Hematopoietic multipotent progenitor cell (in vitro differentiated cells): ENCODE measurements at regions not wholly inside any gene's neighbourhood (a gene's known extent, or its start where the extent isn't known, plus 50 kb on each side); places are given as distances from the start of the nearest gene placed in this dataset.
"Not testable (repeated sequence)": the region's sequence is repeated elsewhere in the genome, so short reads cannot be mapped to it uniquely, and the experiment has no call there.

Experiments used
- DNase-seq, 3 donors: peaks; one replicate each; pipeline ENCODE4 v3.0.0-alpha.2; 2011 to 2015; ENCODE audit warnings: low read depth in 2 of 3, low spot score in 2 of 3

DNA sequence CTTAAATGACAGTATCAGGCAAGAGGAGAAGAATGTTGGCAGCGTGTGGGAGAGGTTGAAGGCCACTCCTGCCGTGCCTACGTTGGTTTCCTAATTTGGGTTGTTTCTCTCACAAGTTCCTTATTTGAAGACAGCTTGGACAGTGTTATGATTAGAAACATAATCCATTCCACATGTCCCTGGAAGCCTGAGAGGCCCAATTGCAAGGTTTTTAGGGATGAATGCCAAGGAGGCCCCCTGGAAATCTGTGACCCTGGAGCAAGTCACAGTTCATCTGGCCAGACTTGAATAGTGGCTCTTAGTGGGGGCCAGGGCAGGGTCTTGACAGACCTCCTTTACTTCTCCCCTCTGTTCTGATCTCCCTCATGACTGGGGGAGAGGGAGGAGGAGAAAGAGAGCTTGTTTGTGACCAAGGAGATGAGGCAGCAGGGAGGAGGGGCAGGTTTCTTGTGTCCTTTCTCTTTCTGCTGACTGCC is 584.4 kb upstream of the TBL1XR1 start:
- peak in 1 of 3 donors; percentile 24 for DNase-seq

DNA sequence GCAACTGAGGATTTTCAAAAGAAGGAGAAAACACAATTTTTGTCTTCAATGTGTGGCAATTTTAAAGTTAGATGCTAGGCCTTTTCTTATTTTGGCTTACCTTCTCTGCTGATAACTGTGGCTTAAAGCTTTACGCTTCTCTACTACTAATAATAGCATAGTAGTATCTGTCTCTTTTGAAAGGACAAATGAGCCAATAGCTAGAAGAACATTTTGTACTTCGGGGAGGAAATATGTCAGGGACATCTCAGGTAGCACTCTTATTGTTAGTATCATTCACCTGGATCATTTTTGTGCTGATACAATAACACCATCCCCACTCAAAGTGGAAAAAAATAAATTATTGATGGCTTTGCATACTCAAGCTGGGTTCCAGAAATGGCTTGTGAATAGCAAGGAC is 586.1 kb upstream of the TBL1XR1 start:
- DNase-seq, result no peak

DNA sequence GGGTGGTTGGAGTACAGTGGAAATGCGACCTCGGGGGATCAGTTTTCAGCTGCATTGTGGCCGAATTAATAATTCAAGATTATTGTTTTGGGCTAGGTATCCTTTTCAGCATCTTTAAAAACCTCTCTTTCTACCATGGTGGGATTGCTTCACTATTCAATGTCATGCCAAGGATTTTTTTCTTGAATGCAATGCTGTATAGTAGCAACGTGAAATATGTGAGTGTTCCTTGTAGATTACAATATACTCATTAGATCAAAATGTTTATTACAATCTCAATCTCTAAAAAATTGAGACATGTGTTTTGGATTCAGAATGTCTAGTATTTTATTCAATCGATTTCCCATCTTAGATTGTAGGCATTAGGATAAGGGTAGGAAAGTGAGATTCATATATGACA is 586.5 kb upstream of the TBL1XR1 start:
- no peak for DNase-seq

DNA sequence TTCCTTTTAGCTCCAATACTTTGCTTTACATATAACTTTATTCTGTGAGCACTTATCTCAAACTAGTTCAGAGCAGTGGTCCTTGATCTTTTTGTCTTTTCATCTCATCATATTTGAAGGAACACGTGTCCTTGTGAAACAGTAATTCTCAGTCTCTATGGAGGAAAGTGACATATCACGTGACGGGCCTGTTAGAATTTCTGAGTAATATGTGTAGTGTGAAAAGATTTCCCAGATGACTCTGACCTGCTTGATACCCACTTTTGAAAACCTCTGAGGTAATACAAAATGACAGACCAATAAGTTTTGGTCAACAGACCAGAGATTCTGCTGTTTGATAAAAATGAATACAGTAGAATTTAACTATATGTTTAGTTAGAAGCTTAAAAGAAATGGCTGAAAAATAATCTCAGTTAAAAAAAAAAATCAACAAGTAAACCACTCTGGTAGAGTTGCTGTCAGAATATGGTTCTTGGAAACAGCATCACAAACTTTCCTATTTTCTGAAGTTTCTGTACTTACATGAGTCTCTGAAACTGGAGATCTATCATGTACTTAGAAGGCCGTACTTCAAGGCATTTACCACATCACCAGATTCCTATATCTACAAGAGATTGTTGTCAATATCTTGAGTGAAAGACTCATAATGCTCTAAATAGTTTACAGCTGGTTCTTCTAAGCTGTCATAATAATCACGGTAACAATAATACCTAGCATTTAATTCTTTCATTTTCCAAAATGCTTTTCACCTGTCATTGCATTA is 590.2 kb upstream of the TBL1XR1 start:
- DNase-seq, result no peak

DNA sequence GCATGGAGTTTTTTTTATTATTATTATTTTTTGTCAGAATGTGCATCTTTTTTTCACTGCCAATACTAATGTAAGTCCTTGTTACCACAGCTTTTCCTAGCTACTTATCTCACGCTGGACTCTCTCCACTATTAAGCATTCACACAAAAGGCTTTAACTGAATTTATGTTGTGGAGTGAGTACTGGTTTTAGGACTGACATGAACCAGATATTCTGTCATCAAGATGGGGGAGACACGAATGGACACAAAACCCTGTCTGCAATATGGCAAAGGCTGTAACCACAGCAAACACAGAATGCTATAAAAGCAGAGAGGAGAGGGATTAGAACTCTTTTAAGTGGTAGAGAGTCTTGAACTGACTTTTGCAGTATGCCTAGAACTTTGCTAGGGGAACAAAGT is 592.2 kb upstream of the TBL1XR1 start:
- no peak for DNase-seq

DNA sequence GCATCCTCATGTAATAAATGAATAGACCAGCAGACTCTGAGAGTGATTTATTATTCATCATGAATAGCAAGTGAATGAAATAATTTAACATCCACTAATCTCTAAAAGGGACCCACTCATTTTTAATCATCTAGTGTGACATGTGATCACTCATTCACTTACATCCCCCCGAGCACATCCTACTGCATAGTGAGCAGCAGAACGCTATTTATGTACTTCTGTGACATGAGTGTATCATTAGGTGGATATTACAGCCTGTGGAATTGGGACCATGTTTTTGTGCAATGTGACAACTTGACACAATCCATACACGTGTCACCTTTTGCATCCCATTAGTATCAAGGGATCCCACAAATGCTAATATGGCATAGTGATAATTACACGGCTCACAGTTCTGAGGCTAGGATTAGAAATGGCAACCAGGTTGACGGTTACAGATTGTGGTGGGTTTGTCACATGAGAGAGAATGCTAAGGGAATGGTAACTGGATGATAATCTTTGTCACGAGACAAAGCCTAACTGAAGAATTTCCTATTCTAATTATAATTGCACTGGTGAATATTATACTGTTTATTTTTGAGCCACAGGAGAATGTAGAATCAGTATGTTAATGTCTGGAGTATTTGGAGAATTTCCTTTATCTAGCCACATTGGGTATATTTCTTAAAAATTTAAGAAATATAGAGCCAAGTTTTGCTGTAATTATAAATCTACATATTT is 595.2 kb upstream of the TBL1XR1 start:
- DNase-seq, result no peak

DNA sequence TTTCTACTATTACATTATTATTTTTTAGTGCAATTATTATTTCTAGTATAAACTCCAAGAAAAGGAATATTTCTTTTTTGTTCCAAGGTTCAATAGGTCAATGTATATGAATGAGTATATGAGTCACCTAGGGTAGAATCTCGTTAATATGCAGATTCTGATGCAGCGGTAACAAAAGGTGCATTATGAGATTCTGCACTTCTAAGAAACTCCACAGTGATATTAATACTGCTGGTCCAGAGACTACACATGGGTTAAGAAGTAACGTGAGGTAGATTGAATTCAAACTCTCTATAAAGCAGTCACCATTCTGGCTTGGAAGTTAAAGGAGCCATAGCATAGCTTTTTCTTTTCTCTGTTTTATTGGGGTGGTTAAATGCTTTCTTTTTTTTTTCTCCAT is 596.2 kb upstream of the TBL1XR1 start:
- no peak for DNase-seq

DNA sequence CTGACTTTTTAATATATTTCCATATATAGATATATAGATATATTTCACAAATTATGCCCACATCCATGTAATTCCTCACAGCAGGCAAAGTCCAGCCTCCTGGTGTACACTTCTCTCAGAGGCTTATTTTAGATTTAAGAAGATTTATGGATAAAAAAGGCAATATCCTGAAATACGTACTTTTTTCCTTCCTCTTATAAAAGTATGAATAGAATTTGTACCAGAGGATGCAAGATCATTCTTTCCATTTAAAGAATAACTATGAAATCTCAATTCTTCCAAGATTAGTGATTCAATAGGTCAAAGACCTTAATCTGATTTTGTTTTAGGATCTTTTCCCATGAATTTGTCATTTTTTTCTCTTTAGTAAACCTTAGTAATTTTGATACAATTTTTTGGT is 597.9 kb upstream of the TBL1XR1 start:
- DNase-seq, result no peak

DNA sequence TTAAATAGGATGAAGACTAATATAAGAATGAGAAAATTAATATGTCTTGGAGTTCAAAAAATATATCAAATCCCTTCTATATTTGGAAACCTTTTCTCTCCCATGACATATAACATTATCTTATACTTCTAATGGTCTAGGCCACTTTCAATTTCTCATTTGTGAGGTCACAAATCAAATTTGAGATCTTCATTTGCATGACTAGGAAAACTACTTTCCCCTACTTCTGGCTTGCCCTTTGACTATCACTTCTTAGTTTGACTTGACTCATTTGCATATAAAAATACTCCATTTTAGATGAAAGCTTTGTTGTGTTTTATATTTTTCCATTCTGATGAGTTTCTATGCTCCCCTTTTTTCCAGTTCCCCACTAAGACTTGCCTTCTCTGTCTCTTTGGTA is 598.6 kb upstream of the TBL1XR1 start:
- no peak for DNase-seq

DNA sequence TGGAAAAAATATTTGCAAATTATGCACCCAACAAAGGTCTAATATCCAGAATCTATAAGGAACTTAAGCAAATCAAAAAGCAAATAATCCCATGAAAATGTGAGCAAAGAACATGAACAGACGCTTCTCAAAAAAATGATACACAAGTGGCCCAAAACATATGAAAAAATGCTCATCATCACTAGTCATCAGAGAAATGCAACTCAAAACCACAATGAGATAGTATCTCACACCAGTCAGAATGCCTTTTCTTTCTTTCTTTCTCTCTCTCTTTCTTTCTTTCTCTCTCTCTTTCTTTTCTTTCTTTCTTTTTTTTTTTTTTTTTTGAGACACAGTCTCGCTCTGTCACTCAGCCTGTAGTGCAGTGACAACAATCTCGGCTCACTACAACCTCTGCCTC is 602.9 kb upstream of the TBL1XR1 start:
- not testable (repeated sequence) for DNase-seq

DNA sequence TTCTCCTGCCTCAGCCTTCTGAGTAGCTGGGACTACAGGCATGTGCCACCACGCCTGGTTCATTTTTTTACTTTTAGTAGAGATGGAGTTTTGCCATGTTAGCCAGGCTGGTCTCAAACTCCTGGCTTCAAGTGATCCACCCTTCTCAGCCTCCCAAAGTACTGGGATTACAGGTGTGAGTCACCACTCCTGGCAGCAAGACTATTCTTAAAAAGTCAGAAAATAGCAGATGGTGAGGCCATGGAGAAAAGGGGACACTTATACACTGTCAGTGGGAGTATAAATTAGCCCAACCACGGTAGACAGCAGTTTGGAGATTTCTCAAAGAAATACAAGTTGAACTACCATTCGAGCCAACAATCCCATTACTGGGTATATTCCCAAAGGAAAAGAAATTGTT is 603.3 kb upstream of the TBL1XR1 start:
- DNase-seq, result no peak

DNA sequence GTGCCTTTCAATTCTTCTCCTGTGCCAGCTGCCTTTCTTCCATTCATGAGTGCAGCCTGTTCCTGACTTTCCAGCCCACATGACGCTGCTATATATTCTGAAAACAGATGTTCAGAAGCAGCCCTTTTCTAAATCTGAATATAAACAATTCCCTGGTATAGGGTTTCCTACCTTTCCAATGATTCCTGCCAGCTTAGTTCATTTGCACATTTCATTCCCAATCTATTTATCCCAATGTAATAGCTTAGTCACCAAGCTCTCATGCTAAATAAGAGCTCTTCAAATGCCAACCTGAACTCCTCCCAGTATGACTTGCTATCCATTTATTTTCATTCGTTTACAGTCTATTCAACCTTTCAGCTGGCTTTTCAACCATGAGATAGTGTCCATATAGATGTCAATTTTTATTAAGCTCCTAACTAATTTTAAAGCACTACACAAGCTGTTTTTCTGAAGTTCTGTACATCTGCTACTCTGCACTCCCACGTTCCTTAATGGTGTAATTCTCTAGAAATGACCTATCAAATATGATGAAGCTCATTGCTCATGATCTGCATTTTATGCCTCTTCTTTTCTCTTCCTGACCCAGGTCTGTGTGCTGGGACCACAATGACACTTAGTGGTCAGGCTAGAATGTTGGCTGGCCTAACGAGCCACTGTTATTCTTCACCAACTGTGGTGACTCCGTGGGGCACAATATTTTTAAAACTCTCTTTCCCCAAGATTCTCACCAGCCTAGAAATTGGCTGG is 605.0 kb upstream of the TBL1XR1 start:
- DNase-seq, result no peak

DNA sequence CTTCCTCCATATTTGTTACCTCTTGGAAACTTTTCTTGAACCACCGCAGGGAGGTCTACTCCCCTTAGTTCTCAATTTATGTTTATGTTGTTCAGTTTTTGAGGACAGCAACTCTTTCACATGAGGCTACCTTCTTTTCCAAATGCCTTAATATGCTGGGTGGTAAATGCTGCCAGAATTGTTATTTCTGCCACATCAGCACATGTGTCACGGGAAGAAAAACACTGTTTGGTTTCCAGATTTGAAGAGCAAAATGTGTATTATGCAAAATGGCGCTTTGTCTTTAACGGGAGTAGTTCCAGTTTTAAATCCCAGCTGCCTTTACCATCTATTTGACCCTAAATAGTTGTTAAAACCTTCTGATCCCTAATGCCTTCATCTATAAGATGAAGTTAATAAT is 606.2 kb upstream of the TBL1XR1 start:
- no peak for DNase-seq

DNA sequence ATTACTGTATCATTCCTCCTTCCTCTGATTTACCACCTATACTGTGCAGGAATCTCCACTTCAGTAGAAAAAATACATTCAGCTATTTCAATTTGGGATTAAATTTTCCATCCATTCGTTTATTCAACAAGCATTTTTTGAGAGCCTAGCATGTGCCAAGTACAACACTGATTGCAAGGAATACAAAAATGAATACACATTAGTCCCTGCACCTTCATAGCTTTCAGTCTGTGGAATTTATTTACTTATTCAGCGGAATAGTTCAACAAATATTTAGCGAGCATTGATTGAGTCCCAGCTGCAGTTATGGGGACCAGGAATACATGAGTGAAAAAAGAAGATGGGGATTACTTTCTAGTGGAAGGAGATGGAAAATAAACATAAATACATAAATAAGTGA is 606.8 kb upstream of the TBL1XR1 start:
- no peak for DNase-seq

DNA sequence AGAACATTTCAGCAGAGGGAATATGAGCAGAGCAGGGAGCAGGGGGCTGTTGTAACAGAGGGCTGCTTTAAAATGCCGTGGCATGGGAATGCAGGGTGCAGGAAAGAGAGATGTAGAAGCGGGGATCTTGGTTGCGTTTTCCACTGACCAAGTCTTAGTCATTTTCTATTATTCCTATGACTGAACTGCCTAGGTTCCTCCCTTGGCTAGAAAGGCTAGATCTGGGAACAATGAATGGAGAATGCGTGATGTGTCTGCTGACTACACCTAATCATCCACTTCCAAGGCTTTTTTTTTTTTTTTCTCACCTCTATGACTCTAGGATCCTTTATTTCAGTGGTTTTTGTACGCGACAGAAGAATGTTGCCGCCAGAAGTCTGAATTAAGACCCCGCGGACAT is 607.4 kb upstream of the TBL1XR1 start:
- no peak for DNase-seq

DNA sequence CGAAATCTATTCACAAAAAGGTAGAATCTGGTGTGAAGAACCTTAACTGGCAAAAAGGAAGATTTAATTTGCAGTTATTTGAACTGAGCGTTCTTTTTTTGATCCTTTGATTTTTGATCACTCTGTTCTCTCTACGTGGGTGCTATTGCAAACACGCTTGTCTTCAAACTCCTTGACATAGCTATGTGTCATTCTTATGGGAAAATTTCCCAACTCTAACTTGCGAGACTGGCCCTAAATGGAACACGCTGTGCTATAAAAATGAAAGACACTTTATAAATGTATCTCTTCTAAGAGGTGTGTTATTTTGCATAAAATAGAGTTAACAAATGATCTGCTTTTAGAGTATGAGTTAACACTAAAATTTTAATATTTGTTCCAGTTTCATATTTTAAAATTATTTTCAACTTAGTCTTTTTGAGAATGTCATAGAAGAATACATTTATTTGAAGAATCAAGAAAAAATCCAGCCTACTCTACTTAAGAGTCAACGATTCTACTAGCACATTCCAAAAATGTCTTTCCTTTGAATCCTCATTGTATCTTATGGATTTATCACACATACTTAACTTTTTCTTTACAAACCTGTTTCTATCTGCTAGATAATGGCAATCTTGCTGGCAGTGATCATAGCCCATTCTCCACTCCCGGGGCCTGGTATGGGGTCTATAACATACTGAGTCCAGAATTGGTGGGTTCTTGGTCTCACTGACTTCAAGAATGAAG is 610.0 kb upstream of the TBL1XR1 start:
- DNase-seq, result no peak

DNA sequence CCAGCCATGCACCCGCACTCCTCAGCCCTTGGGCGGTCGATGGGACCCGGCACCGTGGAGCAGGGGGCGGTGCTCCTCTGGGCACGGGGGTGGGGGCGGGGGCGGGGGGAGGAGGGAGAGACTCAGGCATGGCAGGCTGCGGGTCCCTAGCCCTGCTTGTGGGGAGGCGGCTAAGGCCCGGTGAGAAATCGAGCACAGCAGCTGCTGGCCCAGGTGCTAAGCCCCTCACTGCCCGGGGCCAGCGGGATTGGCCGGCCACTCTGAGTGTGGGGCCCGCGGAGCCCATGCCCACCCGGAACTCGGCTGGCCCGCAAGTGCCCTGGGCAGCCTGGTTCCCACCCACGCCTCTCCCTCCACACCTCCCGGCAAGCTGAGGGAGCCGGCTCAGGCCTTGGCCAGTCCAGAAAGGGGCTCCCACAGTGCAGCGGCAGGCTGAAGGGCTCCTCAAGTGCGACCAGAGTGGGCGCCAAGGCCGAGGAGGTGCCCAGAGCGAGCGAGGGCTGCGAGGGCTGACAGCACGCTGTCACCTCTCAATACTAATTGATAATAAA is 611.7 kb upstream of the TBL1XR1 start:
- not testable (repeated sequence) for DNase-seq

DNA sequence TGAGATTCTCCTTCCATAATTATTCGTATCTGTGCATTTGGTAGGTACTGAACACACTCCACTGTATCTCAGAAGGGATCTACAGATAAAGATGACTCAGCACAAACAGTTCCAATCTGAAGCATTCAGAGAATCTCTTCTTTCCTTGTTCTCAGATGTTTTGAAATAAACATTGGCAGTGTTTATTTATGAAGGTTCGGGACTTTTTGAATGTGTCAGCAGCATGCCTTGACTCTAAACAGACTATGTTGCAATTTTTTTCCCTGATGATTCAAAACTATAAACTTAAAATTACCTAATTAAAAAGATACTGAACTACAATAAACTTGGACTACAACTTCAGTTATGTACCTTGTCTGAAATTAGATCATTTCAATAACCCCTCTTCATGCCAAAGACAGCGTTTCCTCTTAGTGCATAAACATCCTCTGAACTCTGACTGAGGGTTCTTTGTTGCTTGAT is 612.9 kb upstream of the TBL1XR1 start:
- peak in 1 of 3 donors; percentile 29 for DNase-seq

DNA sequence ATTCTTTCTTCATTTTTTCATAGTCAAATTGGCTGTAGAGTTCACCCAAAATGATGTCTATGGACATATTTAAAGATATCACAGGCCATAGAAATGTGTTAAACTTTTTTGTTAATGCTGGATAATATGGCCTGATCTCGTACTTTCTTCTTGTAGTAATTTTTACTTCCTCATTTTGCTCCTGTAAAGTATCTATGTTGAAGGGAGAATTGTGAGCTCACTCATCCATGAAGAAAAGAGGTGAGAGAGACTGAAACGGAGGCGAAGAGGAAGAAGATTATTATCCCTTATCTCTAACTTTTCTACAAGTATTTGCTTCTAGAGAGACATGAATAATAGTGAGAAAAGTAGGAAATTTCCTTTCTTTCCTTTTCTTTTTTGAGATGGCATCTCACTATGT is 613.8 kb upstream of the TBL1XR1 start:
- DNase-seq, result peak in 1 of 3 donors; percentile 46

DNA sequence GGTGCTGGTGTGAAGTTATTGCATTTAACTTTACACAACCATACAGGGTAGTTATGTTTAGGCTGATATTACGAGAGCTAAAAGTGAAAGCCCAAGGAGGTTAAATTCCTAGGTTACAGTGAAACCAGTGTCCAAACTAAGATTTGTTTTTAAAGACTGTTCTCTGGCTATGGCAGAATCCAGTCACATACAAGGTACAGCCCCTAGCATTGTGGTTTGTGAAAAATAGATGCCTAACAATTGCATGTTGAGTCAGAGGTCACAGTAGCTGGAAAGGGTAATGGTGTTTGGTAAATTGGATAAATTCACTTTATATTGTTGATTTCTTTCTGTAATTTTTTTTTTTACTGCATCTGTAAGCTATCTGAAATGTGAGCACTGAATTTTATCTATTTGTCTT is 614.6 kb upstream of the TBL1XR1 start:
- DNase-seq, result no peak
